ENCODE measurements at regions not wholly inside any gene's neighbourhood (a gene's known extent, or its start where the extent isn't known, plus 50 kb on each side); places are given as distances from the start of the nearest gene placed in this dataset.

GRCh38 chr12:14275111-14275510, 90.4 kb upstream of the ATF7IP start:
- TF ChIP-seq CTCF (optimal IDR thresholded peaks at IDR 0.05 in 1 of 3, IDR thresholded peaks at IDR 0.05 in 1 of 3, conservative IDR thresholded peaks at IDR 0.05 in 1 of 3; ENCODE audit: extremely low read depth in 1 of 3, insufficient read depth in 2 of 3, low read length in 3 of 3) (no peak), EZH2 (IDR thresholded peaks at IDR 0.05; ENCODE audit: low read length) (no peak)
